ENCODE measurements at regions not wholly inside any gene's neighbourhood (a gene's known extent, or its start where the extent isn't known, plus 50 kb on each side); places are given as distances from the start of the nearest gene placed in this dataset.

DNA sequence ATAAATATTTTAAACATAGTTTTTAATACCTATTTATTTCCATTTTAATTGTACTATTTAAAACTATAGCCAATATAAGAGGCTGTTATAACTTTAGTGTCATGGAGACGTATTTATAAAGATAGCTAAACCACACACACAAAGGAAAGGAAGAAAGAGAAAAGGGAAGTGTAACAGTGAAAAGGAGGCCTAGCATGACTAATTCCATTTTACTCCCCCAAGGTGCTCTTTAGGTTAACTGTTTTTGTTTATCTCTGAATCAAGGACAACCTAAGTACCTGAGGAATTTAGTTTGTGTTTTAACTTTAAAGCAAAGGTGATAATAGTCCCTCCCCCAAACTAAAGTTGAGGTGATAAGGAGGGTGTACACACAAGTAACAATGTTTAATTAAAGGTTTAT, 1188.9 kb upstream of the C9orf72 start:
- TF ChIP-seq, protein P1, sequence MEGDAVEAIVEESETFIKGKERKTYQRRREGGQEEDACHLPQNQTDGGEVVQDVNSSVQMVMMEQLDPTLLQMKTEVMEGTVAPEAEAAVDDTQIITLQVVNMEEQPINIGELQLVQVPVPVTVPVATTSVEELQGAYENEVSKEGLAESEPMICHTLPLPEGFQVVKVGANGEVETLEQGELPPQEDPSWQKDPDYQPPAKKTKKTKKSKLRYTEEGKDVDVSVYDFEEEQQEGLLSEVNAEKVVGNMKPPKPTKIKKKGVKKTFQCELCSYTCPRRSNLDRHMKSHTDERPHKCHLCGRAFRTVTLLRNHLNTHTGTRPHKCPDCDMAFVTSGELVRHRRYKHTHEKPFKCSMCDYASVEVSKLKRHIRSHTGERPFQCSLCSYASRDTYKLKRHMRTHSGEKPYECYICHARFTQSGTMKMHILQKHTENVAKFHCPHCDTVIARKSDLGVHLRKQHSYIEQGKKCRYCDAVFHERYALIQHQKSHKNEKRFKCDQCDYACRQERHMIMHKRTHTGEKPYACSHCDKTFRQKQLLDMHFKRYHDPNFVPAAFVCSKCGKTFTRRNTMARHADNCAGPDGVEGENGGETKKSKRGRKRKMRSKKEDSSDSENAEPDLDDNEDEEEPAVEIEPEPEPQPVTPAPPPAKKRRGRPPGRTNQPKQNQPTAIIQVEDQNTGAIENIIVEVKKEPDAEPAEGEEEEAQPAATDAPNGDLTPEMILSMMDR (IDR thresholded peaks at IDR 0.05; ENCODE audit: low read length), result no peak
- no peak for TF ChIP-seq EZH2 (IDR thresholded peaks at IDR 0.05; ENCODE audit: borderline replicate concordance, low read length)
